ENCODE measurements at regions not wholly inside any gene's neighbourhood (a gene's known extent, or its start where the extent isn't known, plus 50 kb on each side); places are given as distances from the start of the nearest gene placed in this dataset.

DNA sequence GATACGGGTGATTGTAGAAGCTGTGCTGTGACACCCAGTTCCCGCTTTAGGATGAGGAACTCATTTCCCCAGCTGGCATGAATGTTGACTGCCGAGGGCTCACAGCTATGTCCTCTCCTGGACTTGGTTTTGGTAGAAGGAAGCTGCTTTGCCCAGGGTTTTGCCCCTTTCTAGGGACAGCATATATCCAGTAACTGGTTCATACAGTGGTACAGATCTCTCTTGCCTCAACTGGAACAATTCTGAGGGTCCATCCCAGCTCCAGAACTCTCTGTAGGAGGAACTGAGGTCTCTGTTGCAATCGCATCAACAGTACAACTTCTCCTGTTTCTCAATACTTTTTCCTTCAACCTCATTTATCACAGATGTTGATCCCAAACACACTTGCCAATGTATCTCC, 54.5 kb upstream of the FNDC3B start (continued):
- TF ChIP-seq FOXA2 (IDR thresholded peaks at IDR 0.05): no peak

DNA sequence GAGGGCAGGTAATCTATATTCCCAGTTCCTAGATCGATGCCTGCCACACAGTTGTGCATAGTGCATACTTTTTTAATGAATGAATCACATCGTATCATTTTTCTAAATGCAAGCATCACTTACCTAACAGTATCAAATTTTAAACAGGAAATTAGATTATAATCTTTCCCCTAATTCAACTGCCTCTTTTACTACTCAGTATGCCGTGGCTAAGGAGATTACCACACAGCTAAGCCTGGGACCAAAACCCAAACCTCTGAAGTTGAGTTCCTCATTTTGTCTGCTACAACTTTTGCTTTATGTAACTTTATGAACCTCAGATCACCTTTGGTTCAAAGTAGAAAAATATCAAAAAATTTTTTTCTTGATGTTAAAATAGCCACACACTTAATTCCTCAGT, 53.2 kb upstream of the FNDC3B start:
- no peaks in the 10 kb centered on the region for H3K27me3 ChIP-seq (ENCODE audit: control insufficient read depth in 4 of 4, insufficient read depth in 4 of 4, low read length in 3 of 4)
- H3K9ac ChIP-seq (ENCODE audit: low read depth in 1 of 2, low read length in 2 of 2): no peak overlapping the region
- H3K9me3 ChIP-seq (ENCODE audit: control insufficient read depth in 4 of 4, low read length in 3 of 4): no peaks in the 10 kb centered on the region
- no peaks in the 10 kb centered on the region for H3K36me3 ChIP-seq (ENCODE audit: control insufficient read depth in 4 of 4, insufficient read depth in 3 of 4, low read depth in 1 of 4, low read length in 3 of 4)
- no peaks in the 10 kb centered on the region for H3K4me1 ChIP-seq (ENCODE audit: control insufficient read depth in 4 of 4, insufficient read depth in 4 of 4, low read length in 3 of 4)
- no peak overlapping the region for H3K27ac ChIP-seq (ENCODE audit: low read depth in 1 of 2, low read length in 2 of 2)
- 81% methylated on average over 3 of the region's 3 CpGs for WGBS
- TF ChIP-seq MAX (IDR thresholded peaks at IDR 0.05): no peak
- no peak for TF ChIP-seq FOXA1 (IDR thresholded peaks at IDR 0.05)
- no peak for TF ChIP-seq JUND (IDR thresholded peaks at IDR 0.05)
- TF ChIP-seq HNF4G (IDR thresholded peaks at IDR 0.05): no peak
- no peak for TF ChIP-seq NR2F2 (IDR thresholded peaks at IDR 0.05)
- TF ChIP-seq, protein P1, sequence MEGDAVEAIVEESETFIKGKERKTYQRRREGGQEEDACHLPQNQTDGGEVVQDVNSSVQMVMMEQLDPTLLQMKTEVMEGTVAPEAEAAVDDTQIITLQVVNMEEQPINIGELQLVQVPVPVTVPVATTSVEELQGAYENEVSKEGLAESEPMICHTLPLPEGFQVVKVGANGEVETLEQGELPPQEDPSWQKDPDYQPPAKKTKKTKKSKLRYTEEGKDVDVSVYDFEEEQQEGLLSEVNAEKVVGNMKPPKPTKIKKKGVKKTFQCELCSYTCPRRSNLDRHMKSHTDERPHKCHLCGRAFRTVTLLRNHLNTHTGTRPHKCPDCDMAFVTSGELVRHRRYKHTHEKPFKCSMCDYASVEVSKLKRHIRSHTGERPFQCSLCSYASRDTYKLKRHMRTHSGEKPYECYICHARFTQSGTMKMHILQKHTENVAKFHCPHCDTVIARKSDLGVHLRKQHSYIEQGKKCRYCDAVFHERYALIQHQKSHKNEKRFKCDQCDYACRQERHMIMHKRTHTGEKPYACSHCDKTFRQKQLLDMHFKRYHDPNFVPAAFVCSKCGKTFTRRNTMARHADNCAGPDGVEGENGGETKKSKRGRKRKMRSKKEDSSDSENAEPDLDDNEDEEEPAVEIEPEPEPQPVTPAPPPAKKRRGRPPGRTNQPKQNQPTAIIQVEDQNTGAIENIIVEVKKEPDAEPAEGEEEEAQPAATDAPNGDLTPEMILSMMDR (IDR thresholded peaks at IDR 0.05; ENCODE audit: low read depth, low read length, missing input control): no peak
- no peak for TF ChIP-seq SP1 (IDR thresholded peaks at IDR 0.05)
- TF ChIP-seq HNF4A (conservative IDR thresholded peaks at IDR 0.05): no peak
- no peak for TF ChIP-seq ATF3 (IDR thresholded peaks at IDR 0.05)
- no peak for TF ChIP-seq YY1 (IDR thresholded peaks at IDR 0.05)
- no peak for TF ChIP-seq RXRA (IDR thresholded peaks at IDR 0.05)
- TF ChIP-seq FOXA2 (IDR thresholded peaks at IDR 0.05): no peak
- no peak for TF ChIP-seq GABPA (IDR thresholded peaks at IDR 0.05 in 1 of 2, conservative IDR thresholded peaks at IDR 0.05 in 1 of 2)
- TF ChIP-seq EGR1 (IDR thresholded peaks at IDR 0.05; ENCODE audit: low read depth in 2 of 2): no peak
- no peak overlapping the region for H3K4me3 ChIP-seq (ENCODE audit: low read depth in 1 of 3, low read length in 3 of 3)
- DNase-seq (ENCODE audit: low spot score): no peak

GRCh38 chr3:171986757-171987518, 52.4 kb upstream of the FNDC3B start:
- TF ChIP-seq RXRA (IDR thresholded peaks at IDR 0.05): no peak
- TF ChIP-seq NR2F2 (IDR thresholded peaks at IDR 0.05): no peak
- TF ChIP-seq YY1 (IDR thresholded peaks at IDR 0.05): no peak
- no peak for TF ChIP-seq FOXA1 (IDR thresholded peaks at IDR 0.05)
- TF ChIP-seq HNF4A (conservative IDR thresholded peaks at IDR 0.05): no peak
- TF ChIP-seq, protein P2, sequence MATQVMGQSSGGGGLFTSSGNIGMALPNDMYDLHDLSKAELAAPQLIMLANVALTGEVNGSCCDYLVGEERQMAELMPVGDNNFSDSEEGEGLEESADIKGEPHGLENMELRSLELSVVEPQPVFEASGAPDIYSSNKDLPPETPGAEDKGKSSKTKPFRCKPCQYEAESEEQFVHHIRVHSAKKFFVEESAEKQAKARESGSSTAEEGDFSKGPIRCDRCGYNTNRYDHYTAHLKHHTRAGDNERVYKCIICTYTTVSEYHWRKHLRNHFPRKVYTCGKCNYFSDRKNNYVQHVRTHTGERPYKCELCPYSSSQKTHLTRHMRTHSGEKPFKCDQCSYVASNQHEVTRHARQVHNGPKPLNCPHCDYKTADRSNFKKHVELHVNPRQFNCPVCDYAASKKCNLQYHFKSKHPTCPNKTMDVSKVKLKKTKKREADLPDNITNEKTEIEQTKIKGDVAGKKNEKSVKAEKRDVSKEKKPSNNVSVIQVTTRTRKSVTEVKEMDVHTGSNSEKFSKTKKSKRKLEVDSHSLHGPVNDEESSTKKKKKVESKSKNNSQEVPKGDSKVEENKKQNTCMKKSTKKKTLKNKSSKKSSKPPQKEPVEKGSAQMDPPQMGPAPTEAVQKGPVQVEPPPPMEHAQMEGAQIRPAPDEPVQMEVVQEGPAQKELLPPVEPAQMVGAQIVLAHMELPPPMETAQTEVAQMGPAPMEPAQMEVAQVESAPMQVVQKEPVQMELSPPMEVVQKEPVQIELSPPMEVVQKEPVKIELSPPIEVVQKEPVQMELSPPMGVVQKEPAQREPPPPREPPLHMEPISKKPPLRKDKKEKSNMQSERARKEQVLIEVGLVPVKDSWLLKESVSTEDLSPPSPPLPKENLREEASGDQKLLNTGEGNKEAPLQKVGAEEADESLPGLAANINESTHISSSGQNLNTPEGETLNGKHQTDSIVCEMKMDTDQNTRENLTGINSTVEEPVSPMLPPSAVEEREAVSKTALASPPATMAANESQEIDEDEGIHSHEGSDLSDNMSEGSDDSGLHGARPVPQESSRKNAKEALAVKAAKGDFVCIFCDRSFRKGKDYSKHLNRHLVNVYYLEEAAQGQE (IDR thresholded peaks at IDR 0.05): no peak
- TF ChIP-seq SP1 (IDR thresholded peaks at IDR 0.05): no peak
- TF ChIP-seq MAX (IDR thresholded peaks at IDR 0.05): no peak
- TF ChIP-seq JUND (IDR thresholded peaks at IDR 0.05): no peak
- H3K27ac ChIP-seq (ENCODE audit: low read depth in 1 of 2, low read length in 2 of 2): no peak overlapping the region
- WGBS: 92% methylated on average over 3 of the region's 3 CpGs
- no peaks in the 10 kb centered on the region for H3K27me3 ChIP-seq (ENCODE audit: control insufficient read depth in 4 of 4, insufficient read depth in 4 of 4, low read length in 3 of 4)
- no peaks in the 10 kb centered on the region for H3K9me3 ChIP-seq (ENCODE audit: control insufficient read depth in 4 of 4, low read length in 3 of 4)
- no peaks in the 10 kb centered on the region for H3K4me1 ChIP-seq (ENCODE audit: control insufficient read depth in 4 of 4, insufficient read depth in 4 of 4, low read length in 3 of 4)
- no peaks in the 10 kb centered on the region for H3K36me3 ChIP-seq (ENCODE audit: control insufficient read depth in 4 of 4, insufficient read depth in 3 of 4, low read depth in 1 of 4, low read length in 3 of 4)
- H3K4me3 ChIP-seq (ENCODE audit: low read depth in 1 of 3, low read length in 3 of 3): no peak overlapping the region
- no peak overlapping the region for H3K9ac ChIP-seq (ENCODE audit: low read depth in 1 of 2, low read length in 2 of 2)
- no peak for DNase-seq (ENCODE audit: low spot score)
